Activated T-cell treated with anti-CD3 and anti-CD28 coated beads, Interleukin-2, amount 50 U/mL, for 48 hours (primary cell): ENCODE measurements at regions not wholly inside any gene's neighbourhood (a gene's known extent, or its start where the extent isn't known, plus 50 kb on each side); places are given as distances from the start of the nearest gene placed in this dataset.

ENCODE experiments used
- DNase-seq, 2 experiments: peaks; one replicate each; pipeline ENCODE4 v3.0.0-alpha.2; 2020

GRCh38 chr9:99560561-99560960, 261.1 kb upstream of the NR4A3 start:
- no peak for DNase-seq

GRCh38 chr9:99561509-99561917, 260.2 kb upstream of the NR4A3 start:
- DNase-seq, result no peak

GRCh38 chr9:99561961-99562565, 259.6 kb upstream of the NR4A3 start:
- DNase-seq, result no peak

- DNase-seq, result no peak
Observed at GRCh38 chr9:99563364-99563763, 258.3 kb upstream of the NR4A3 start.

GRCh38 chr9:99565203-99565602, 256.5 kb upstream of the NR4A3 start:
- no peak for DNase-seq

- no peak for DNase-seq
Observed at GRCh38 chr9:99567436-99567835, 254.2 kb upstream of the NR4A3 start.

GRCh38 chr9:99569840-99570239, 251.8 kb upstream of the NR4A3 start:
- DNase-seq, result no peak

- DNase-seq, result no peak
Observed at GRCh38 chr9:99572567-99572966, 249.1 kb upstream of the NR4A3 start.

GRCh38 chr9:99573085-99573484, 248.6 kb upstream of the NR4A3 start:
- no peak for DNase-seq

- no peak for DNase-seq
Observed at GRCh38 chr9:99573886-99574285, 247.8 kb upstream of the NR4A3 start.

- DNase-seq, result no peak
Observed at GRCh38 chr9:99576002-99576401, 245.7 kb upstream of the NR4A3 start.

GRCh38 chr9:99576876-99577275, 244.8 kb upstream of the NR4A3 start:
- no peak for DNase-seq

GRCh38 chr9:99577351-99577750, 244.3 kb upstream of the NR4A3 start:
- DNase-seq, result no peak

- DNase-seq, result no peak
Observed at GRCh38 chr9:99578666-99579065, 243.0 kb upstream of the NR4A3 start.

- no peak for DNase-seq
Observed at GRCh38 chr9:99579964-99580363, 241.7 kb upstream of the NR4A3 start.

- no peak for DNase-seq
Observed at GRCh38 chr9:99582814-99583213, 238.9 kb upstream of the NR4A3 start.

- DNase-seq, result no peak
Observed at GRCh38 chr9:99588299-99588698, 233.4 kb upstream of the NR4A3 start.

- DNase-seq, result no peak
Observed at GRCh38 chr9:99588747-99589146, 232.9 kb upstream of the NR4A3 start.

- no peak for DNase-seq
Observed at GRCh38 chr9:99590410-99590809, 231.3 kb upstream of the NR4A3 start.

GRCh38 chr9:99590840-99591239, 230.8 kb upstream of the NR4A3 start:
- no peak for DNase-seq

GRCh38 chr9:99591770-99592169, 229.9 kb upstream of the NR4A3 start:
- no peak for DNase-seq

GRCh38 chr9:99592834-99593574, 228.7 kb upstream of the NR4A3 start:
- no peak for DNase-seq

- no peak for DNase-seq
Observed at GRCh38 chr9:99593610-99594009, 228.1 kb upstream of the NR4A3 start.

- DNase-seq, result no peak
Observed at GRCh38 chr9:99594056-99594780, 227.5 kb upstream of the NR4A3 start.
